ENCODE measurements at regions not wholly inside any gene's neighbourhood (a gene's known extent, or its start where the extent isn't known, plus 50 kb on each side); places are given as distances from the start of the nearest gene placed in this dataset.
A peak's percentile ranks its signal among the peaks of the same experiment; 100 is the strongest.

- DNase-seq (ENCODE audit: low spot score): no peak
Observed at GRCh38 chr3:128569756-128570155, 76.8 kb upstream of the GATA2 start.

GRCh38 chr3:128568602-128569490 lies 75.8 kb upstream of the GATA2 start:
- DNase-seq (ENCODE audit: low spot score): no peak

GRCh38 chr3:128567705-128568356 lies 74.8 kb upstream of the GATA2 start:
- no peak for DNase-seq (ENCODE audit: low spot score)

GRCh38 chr3:128567141-128567540 lies 74.1 kb upstream of the GATA2 start:
- DNase-seq (ENCODE audit: low spot score): no peak

GRCh38 chr3:128563439-128563838 lies 70.4 kb upstream of the GATA2 start:
- no peak for DNase-seq (ENCODE audit: low spot score)

- no peak for DNase-seq (ENCODE audit: low spot score)
Observed at GRCh38 chr3:128561504-128561903, 68.5 kb upstream of the GATA2 start.

GRCh38 chr3:128560768-128561167 lies 67.8 kb upstream of the GATA2 start:
- no peak for DNase-seq (ENCODE audit: low spot score)

GRCh38 chr3:128559486-128560225 lies 66.7 kb upstream of the GATA2 start:
- DNase-seq (ENCODE audit: low spot score): no peak

- DNase-seq (ENCODE audit: low spot score): no peak
Observed at GRCh38 chr3:128557531-128558280, 64.7 kb upstream of the GATA2 start.

GRCh38 chr3:128556907-128557306 lies 63.9 kb upstream of the GATA2 start:
- no peak for DNase-seq (ENCODE audit: low spot score)

GRCh38 chr3:128556384-128556783 lies 63.4 kb upstream of the GATA2 start:
- peak; percentile 41 for DNase-seq (ENCODE audit: low spot score)

GRCh38 chr3:128555841-128556240 lies 62.8 kb upstream of the GATA2 start:
- DNase-seq (ENCODE audit: low spot score): peak; percentile 45

GRCh38 chr3:128555098-128555825 lies 62.3 kb upstream of the GATA2 start:
- peak; percentile 66 for DNase-seq (ENCODE audit: low spot score)

- DNase-seq (ENCODE audit: low spot score): peak; percentile 25
Observed at GRCh38 chr3:128554465-128555097, 61.6 kb upstream of the GATA2 start.

- DNase-seq (ENCODE audit: low spot score): peak; percentile 22
Observed at GRCh38 chr3:128554100-128554464, 61.1 kb upstream of the GATA2 start.

- DNase-seq (ENCODE audit: low spot score): peak; percentile 25
Observed at GRCh38 chr3:128553560-128553959, 60.6 kb upstream of the GATA2 start.

- peak; percentile 11 for DNase-seq (ENCODE audit: low spot score)
Observed at GRCh38 chr3:128551867-128552266, 58.9 kb upstream of the GATA2 start.

- DNase-seq (ENCODE audit: low spot score): peak; percentile 52
Observed at GRCh38 chr3:128551451-128551850, 58.5 kb upstream of the GATA2 start.

- DNase-seq (ENCODE audit: low spot score): peak; percentile 50
Observed at GRCh38 chr3:128550471-128551126, 57.6 kb upstream of the GATA2 start.

GRCh38 chr3:128550113-128550440 lies 57.1 kb upstream of the GATA2 start:
- DNase-seq (ENCODE audit: low spot score): peak; percentile 41

Data from left forelimb (tissue), 1 donor.